IMR-90 (cell line): ENCODE measurements at regions not wholly inside any gene's neighbourhood (a gene's known extent, or its start where the extent isn't known, plus 50 kb on each side); places are given as distances from the start of the nearest gene placed in this dataset.

Experiments
- ATAC-seq: fragments of 200-7000 bp; cut with Tn5 transposase; 2 replicates; pipeline ENCODE4 v1.9.1; 2020; ENCODE audit warnings: low read depth, mild to moderate bottlenecking, moderate library complexity
- BruUV-seq: library from RNA; stranded (reverse); fragments of 400-500 nt; replicated peaks from 2 replicates; lab custom pipeline; 2021; lab: Mats Ljungman, UMichigan
- CTCF ChIA-PET: fragments of 300-600 bp; formaldehyde crosslinking; extraction: SDS; loops from one replicate; lab custom pipeline; 2021; ENCODE audit warnings: antibody characterized with exemption; lab: Yijun Ruan, JAX
- POLR2A ChIA-PET: fragments of 300-600 bp; sonication (Branson Sonifier 250); formaldehyde crosslinking; loops from one replicate; lab custom pipeline; 2022; ENCODE audit warnings: antibody characterized with exemption; ENCODE audit not compliant: unreplicated experiment; lab: Charles Lee
- DNase-seq: peaks from one replicate; pipeline ENCODE4 v3.0.0; 2013
- H2AFZ ChIP-seq: replicated peaks from 2 replicates; pipeline ENCODE3; 2013; ENCODE audit warnings: low read length, mild to moderate bottlenecking; ENCODE audit not compliant: poor library complexity
- H2AK5ac ChIP-seq: 2 replicates; pipeline ENCODE4 v1.6.1; 2013; ENCODE audit warnings: low read depth, low read length, inconsistent platforms
- H2AK9ac ChIP-seq: replicated peaks from 2 replicates; pipeline ENCODE3; 2013; ENCODE audit warnings: mild to moderate bottlenecking, low read depth, low read length, moderate library complexity; ENCODE audit not compliant: poor library complexity
- H2BK120ac ChIP-seq: 2 replicates; pipeline ENCODE4 v1.6.1; 2013; ENCODE audit warnings: low read depth, low read length, inconsistent platforms
- H2BK15ac ChIP-seq: 3 replicates; pipeline ENCODE4 v1.6.1; 2013; ENCODE audit warnings: low read depth, low read length, inconsistent platforms
- H2BK20ac ChIP-seq: 2 replicates; pipeline ENCODE4 v1.6.1; 2013; ENCODE audit warnings: low read depth, mild to moderate bottlenecking, inconsistent platforms, low read length, moderate library complexity
- H2BK5ac ChIP-seq: 2 replicates; pipeline ENCODE4 v1.6.1; 2013; ENCODE audit warnings: mild to moderate bottlenecking, low read depth, low read length, inconsistent platforms; ENCODE audit not compliant: poor library complexity, severe bottlenecking
- H3K14ac ChIP-seq: replicated peaks from 2 replicates; pipeline ENCODE4 v1.6.1; 2013; ENCODE audit warnings: low read depth, low read length, inconsistent platforms
- H3K18ac ChIP-seq: 2 replicates; pipeline ENCODE4 v1.6.1; 2013; ENCODE audit warnings: low read depth, low read length, control low read depth
- H3K23ac ChIP-seq: 2 replicates; pipeline ENCODE4 v1.6.1; 2013; ENCODE audit warnings: low read depth, low read length, inconsistent platforms
- H3K27ac ChIP-seq: 2 replicates; pipeline ENCODE4 v1.5.1; 2013; ENCODE audit warnings: mild to moderate bottlenecking, control low read depth, low read length; ENCODE audit not compliant: insufficient read depth
- H3K27me3 ChIP-seq: 2 replicates; pipeline ENCODE4 v1.6.1; 2013; ENCODE audit warnings: low read length; ENCODE audit not compliant: control insufficient read depth, insufficient read depth
- H3K36me3 ChIP-seq: 2 replicates; pipeline ENCODE4 v1.6.1; 2013; ENCODE audit warnings: low read length, mixed read lengths; ENCODE audit not compliant: control insufficient read depth, insufficient read depth
- H3K4ac ChIP-seq: 2 replicates; pipeline ENCODE4 v1.6.1; 2013; ENCODE audit warnings: low read depth, low read length, inconsistent platforms
- H3K4me1 ChIP-seq: 2 replicates; pipeline ENCODE4 v1.6.1; 2013; ENCODE audit warnings: low read length, mixed read lengths; ENCODE audit not compliant: control insufficient read depth, insufficient read depth
- H3K4me2 ChIP-seq: 2 replicates; pipeline ENCODE4 v1.6.1; 2013; ENCODE audit warnings: low read depth, mild to moderate bottlenecking, control low read depth, low read length, moderate library complexity
- H3K4me3 ChIP-seq: 2 replicates; pipeline ENCODE4 v1.5.1; 2013; ENCODE audit warnings: low read depth, mild to moderate bottlenecking, control low read depth, low read length, moderate library complexity; ENCODE audit not compliant: insufficient read depth
- H3K56ac ChIP-seq: 2 replicates; pipeline ENCODE4 v1.6.1; 2013; ENCODE audit warnings: low read length, inconsistent platforms; ENCODE audit not compliant: insufficient read depth; ENCODE audit errors: extremely low read depth
- H3K79me1 ChIP-seq, 2 experiments: 2 replicates each; pipeline ENCODE4 v1.6.1; 2013; ENCODE audit warnings: low read length in 2 of 2, inconsistent platforms in 1 of 2, low read depth in 1 of 2
- H3K9ac ChIP-seq: 2 replicates; pipeline ENCODE4 v1.6.1; 2013; ENCODE audit warnings: low read depth, low read length, control low read depth
- H3K9me1 ChIP-seq: 2 replicates; pipeline ENCODE4 v1.6.1; 2013; ENCODE audit warnings: low read length, inconsistent platforms; ENCODE audit not compliant: insufficient read depth
- H3K9me3 ChIP-seq: 2 replicates; pipeline ENCODE4 v1.6.1; 2013; ENCODE audit warnings: low read length; ENCODE audit not compliant: control insufficient read depth, insufficient read depth
- H4K20me1 ChIP-seq: 2 replicates; pipeline ENCODE4 v1.6.1; 2013; ENCODE audit warnings: low read length, inconsistent platforms; ENCODE audit not compliant: insufficient read depth
- H4K5ac ChIP-seq: 2 replicates; pipeline ENCODE4 v1.6.1; 2013; ENCODE audit warnings: mild to moderate bottlenecking, low read depth, low read length, control low read depth
- H4K8ac ChIP-seq, 2 experiments: 2 replicates each; pipeline ENCODE4 v1.6.1; 2013; ENCODE audit warnings: low read depth in 2 of 2, low read length in 2 of 2, control low read depth in 1 of 2, inconsistent platforms in 1 of 2
- H4K91ac ChIP-seq: 2 replicates; pipeline ENCODE4 v1.6.1; 2013; ENCODE audit warnings: low read depth, low read length, inconsistent platforms; ENCODE audit not compliant: insufficient read depth
- BHLHE40 ChIP-seq: fragments of 150-350 bp; IDR thresholded peaks from 2 replicates; pipeline ENCODE4 v1.6.1; 2016; ENCODE audit warnings: mild to moderate bottlenecking, low read depth, low read length
- CEBPB ChIP-seq: IDR thresholded peaks from 2 replicates; pipeline ENCODE4 v1.6.1; 2012; ENCODE audit warnings: low read depth, low read length, improper control_type of control experiment
- FOS ChIP-seq: fragments of 150-350 bp; IDR thresholded peaks from 2 replicates; pipeline ENCODE4 v1.6.1; 2016; ENCODE audit warnings: low read depth, low read length
- MAFK ChIP-seq: IDR thresholded peaks from 2 replicates; pipeline ENCODE4 v1.6.1; 2012; ENCODE audit warnings: low read depth, low read length, improper control_type of control experiment
- MXI1 ChIP-seq: IDR thresholded peaks from 2 replicates; pipeline ENCODE4 v1.6.1; 2012; ENCODE audit warnings: low read depth, mild to moderate bottlenecking, low read length, moderate library complexity, borderline replicate concordance
- NFE2L2 ChIP-seq: fragments of 150-350 bp; IDR thresholded peaks from 2 replicates; pipeline ENCODE4 v1.6.1; 2016; ENCODE audit warnings: low read depth, mild to moderate bottlenecking, low read length
- WGBS, 2 experiments: methylation state at CpG; one replicate each; pipeline versions ENCODE4 v1.1.5 to v1.1.7; 2013; ENCODE audit warnings: missing lambda C conversion rate in 2 of 2; ENCODE audit not compliant: insufficient read length in 1 of 2; ENCODE audit errors: extremely low coverage in 2 of 2; 5-methylcytosine and 5-hydroxymethylcytosine counted together
- dilution Hi-C: fragments of 300-500 bp; cut with HindIII; formaldehyde crosslinking; loops from one replicate; pipeline ENCODE4 v1.14.3; 2018; ENCODE audit warnings: low sequenced_read_pairs; ENCODE audit not compliant: unreplicated experiment
- in situ Hi-C: fragments of 300-500 bp; cut with MboI; formaldehyde crosslinking; loops from 3 replicates; pipeline ENCODE4 v1.14.3; 2019; ENCODE audit warnings: low sequenced_read_pairs, inconsistent platforms, mixed read lengths
- intact Hi-C: fragments of 100-400 bp; cut with micrococcal nuclease; formaldehyde crosslinking; loops from 2 replicates; pipeline ENCODE4 v1.10.0; 2022
- TF ChIP-seq, protein P1 (sequence below): fragments of 150-350 bp; IDR thresholded peaks from 2 replicates; pipeline ENCODE4 v1.6.1; 2017; ENCODE audit warnings: mild to moderate bottlenecking, antibody characterized with exemption, low read length, low read depth

DNA sequence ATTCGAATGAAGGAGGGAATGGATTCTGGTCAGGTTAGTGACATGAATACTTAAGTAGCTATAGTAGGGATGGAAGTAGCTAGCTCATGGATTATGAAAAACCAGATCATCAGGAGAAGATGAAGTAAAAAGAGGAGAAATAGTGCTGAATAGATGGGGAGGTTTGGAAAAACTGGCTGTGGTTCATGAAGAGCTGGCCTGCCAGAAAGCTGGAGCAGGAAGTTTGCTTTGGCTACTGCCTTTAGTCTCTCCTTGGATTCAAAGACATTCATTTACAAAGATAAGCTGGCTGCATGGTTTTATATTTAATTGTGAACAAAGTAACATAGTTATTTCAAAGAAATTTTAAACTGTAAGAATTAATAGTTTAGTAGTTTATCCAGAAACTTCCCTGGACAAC is 567.0 kb downstream of the RIT2 start:
- Histone ChIP-seq H3K36me3 (no peaks in the 10 kb centered on the region), H3K56ac (no peak overlapping the region), H2BK120ac (no peak overlapping the region), H3K79me1 (no peaks in the 10 kb centered on the region), H3K4me1 (no peaks in the 10 kb centered on the region), H3K23ac (no peak overlapping the region), H4K91ac (no peak overlapping the region), H2BK20ac (no peak overlapping the region), H3K9me3 (no peaks in the 10 kb centered on the region), H3K14ac (no peak overlapping the region), H3K27ac (no peak overlapping the region), H4K8ac (no peak overlapping the region), H2AK9ac (no peak overlapping the region), H4K5ac (no peak overlapping the region), H2BK5ac (no peak overlapping the region), H3K4me3 (no peak overlapping the region), H3K18ac (no peak overlapping the region), H3K27me3 (no peaks in the 10 kb centered on the region), H2AFZ (no peak overlapping the region), H2BK15ac (no peak overlapping the region), H2AK5ac (no peak overlapping the region), H3K9me1 (no peaks in the 10 kb centered on the region), H3K4ac (no peak overlapping the region), H3K4me2 (no peak overlapping the region), H3K9ac (no peak overlapping the region), H4K20me1 (no peaks in the 10 kb centered on the region)
- no peak for ATAC-seq
- dilution Hi-C loops (no loop called here), intact Hi-C loops (no loop called here), in situ Hi-C loops (no loop called here)
- ChIA-PET CTCF (no interaction called here), POLR2A (no interaction called here)
- WGBS, 2 experiments: no CpG with 5 or more reads among the region's 1 CpG
- DNase-seq: no peak
- no TSS peak for BruUV-seq
- no peak for TF ChIP-seq MXI1
- no peak for TF ChIP-seq BHLHE40
- no peak for TF ChIP-seq CEBPB
- no peak for TF ChIP-seq NFE2L2
- no peak for TF ChIP-seq MAFK
- no peak for TF ChIP-seq FOS
- TF ChIP-seq, protein P1, sequence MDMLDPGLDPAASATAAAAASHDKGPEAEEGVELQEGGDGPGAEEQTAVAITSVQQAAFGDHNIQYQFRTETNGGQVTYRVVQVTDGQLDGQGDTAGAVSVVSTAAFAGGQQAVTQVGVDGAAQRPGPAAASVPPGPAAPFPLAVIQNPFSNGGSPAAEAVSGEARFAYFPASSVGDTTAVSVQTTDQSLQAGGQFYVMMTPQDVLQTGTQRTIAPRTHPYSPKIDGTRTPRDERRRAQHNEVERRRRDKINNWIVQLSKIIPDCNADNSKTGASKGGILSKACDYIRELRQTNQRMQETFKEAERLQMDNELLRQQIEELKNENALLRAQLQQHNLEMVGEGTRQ: no peak
